ENCODE measurements at regions not wholly inside any gene's neighbourhood (a gene's known extent, or its start where the extent isn't known, plus 50 kb on each side); places are given as distances from the start of the nearest gene placed in this dataset.

GRCh38 chr11:19502691-19503253, 209.9 kb upstream of the NAV2 start:
- intact Hi-C loops (cut with micrococcal nuclease) = no loop called here
- Histone ChIP-seq H3K36me3 (no peaks in the 10 kb centered on the region), H3K9me3 (replicated peaks) (no peaks in the 10 kb centered on the region), H3K4me3 (no peak overlapping the region), H3K4me1 (no peaks in the 10 kb centered on the region), H3K27me3 (ENCODE audit: low read depth) (no peaks in the 10 kb centered on the region), H3K27ac (replicated peaks) (no peak overlapping the region)
- TF ChIP-seq, protein P1, sequence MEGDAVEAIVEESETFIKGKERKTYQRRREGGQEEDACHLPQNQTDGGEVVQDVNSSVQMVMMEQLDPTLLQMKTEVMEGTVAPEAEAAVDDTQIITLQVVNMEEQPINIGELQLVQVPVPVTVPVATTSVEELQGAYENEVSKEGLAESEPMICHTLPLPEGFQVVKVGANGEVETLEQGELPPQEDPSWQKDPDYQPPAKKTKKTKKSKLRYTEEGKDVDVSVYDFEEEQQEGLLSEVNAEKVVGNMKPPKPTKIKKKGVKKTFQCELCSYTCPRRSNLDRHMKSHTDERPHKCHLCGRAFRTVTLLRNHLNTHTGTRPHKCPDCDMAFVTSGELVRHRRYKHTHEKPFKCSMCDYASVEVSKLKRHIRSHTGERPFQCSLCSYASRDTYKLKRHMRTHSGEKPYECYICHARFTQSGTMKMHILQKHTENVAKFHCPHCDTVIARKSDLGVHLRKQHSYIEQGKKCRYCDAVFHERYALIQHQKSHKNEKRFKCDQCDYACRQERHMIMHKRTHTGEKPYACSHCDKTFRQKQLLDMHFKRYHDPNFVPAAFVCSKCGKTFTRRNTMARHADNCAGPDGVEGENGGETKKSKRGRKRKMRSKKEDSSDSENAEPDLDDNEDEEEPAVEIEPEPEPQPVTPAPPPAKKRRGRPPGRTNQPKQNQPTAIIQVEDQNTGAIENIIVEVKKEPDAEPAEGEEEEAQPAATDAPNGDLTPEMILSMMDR (IDR thresholded peaks at IDR 0.05; ENCODE audit: borderline replicate concordance) = no peak
- no peak for DNase-seq

DNA sequence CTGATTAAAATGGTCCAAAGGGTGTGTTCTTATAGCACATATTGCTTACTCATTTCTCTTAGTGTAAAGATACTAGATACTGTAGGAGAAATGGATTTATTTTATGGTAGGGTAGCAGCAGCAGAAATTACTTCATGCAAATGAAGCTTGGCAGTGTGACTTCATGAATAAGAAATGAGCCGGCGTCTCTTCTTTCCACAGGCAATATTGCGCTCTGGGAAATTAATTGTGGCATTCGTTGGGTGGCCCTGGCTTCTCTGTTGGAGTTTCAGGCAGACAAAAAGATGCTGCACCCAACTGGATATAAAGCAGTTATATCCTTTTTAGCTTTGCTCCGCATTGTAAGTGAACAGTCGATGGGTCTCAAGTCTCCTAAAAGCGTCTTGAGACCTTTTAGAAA, 211.0 kb upstream of the NAV2 start:
- no peaks in the 10 kb centered on the region for H3K36me3 ChIP-seq
- no peaks in the 10 kb centered on the region for H3K27me3 ChIP-seq (ENCODE audit: low read depth)
- no peak overlapping the region for H3K27ac ChIP-seq (replicated peaks)
- TF ChIP-seq, protein P1 (IDR thresholded peaks at IDR 0.05; ENCODE audit: borderline replicate concordance) = no peak
- no peak overlapping the region for H3K4me3 ChIP-seq
- intact Hi-C loops (cut with micrococcal nuclease) = no loop called here
- DNase-seq = no peak
- no peaks in the 10 kb centered on the region for H3K9me3 ChIP-seq (replicated peaks)
- H3K4me1 ChIP-seq = no peaks in the 10 kb centered on the region

GRCh38 chr11:19499999-19500398, 212.6 kb upstream of the NAV2 start:
- Histone ChIP-seq H3K4me1 (no peaks in the 10 kb centered on the region), H3K4me3 (no peak overlapping the region), H3K9me3 (replicated peaks) (peaks cover 5% of the 10 kb centered on the region), H3K36me3 (no peaks in the 10 kb centered on the region), H3K27me3 (ENCODE audit: low read depth) (no peaks in the 10 kb centered on the region), H3K27ac (replicated peaks) (no peak overlapping the region)
- TF ChIP-seq, protein P1 (IDR thresholded peaks at IDR 0.05; ENCODE audit: borderline replicate concordance) = no peak
- intact Hi-C loops (cut with micrococcal nuclease) = no loop called here
- no peak for DNase-seq

GRCh38 chr11:19499026-19499669, 213.5 kb upstream of the NAV2 start:
- H3K36me3 ChIP-seq = no peaks in the 10 kb centered on the region
- H3K4me1 ChIP-seq = no peaks in the 10 kb centered on the region
- no peak overlapping the region for H3K4me3 ChIP-seq
- TF ChIP-seq, protein P1 (IDR thresholded peaks at IDR 0.05; ENCODE audit: borderline replicate concordance) = no peak
- intact Hi-C loops (cut with micrococcal nuclease) = no loop called here
- H3K9me3 ChIP-seq (replicated peaks) = peaks cover 5% of the 10 kb centered on the region
- no peak for DNase-seq
- no peak overlapping the region for H3K27ac ChIP-seq (replicated peaks)
- no peaks in the 10 kb centered on the region for H3K27me3 ChIP-seq (ENCODE audit: low read depth)

DNA sequence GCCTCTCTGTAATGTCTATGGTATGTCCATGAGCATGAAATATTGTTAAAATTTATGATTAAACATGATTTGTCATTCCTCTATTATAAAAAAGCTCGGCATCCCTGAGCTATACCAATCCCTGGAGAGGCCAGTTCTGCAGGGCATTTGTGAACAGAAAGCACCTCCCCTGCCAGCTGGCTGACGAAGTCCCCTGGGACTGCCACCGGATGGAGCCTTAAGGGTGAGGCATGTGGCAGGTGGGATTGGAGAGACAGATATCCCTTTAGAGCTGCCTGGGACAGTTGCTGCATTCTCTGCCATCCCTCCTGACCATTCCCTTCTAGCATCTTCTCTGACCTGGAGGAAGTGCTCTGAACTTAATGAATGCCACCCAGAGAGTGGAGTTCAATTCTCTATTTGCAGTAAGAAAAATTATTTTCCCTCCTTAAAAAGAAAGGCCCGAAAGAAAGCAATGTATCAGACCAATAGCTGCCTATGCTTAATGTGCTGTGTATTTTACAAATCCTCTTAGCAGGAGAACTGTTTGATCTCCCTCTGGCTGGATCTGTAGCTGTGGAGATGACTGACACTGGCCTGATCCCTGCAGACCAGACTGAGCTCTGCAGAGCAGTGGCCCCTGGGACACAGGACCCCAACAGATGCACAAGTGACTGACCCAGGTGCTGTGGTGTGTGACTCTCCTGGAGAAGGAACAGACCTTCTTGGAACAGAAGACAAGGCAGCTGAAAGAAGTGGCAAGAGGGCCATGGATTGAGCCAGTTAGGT, 219.0 kb upstream of the NAV2 start:
- Histone ChIP-seq H3K27ac (replicated peaks) (no peak overlapping the region), H3K9me3 (replicated peaks) (peaks cover 5% of the 10 kb centered on the region), H3K4me1 (no peaks in the 10 kb centered on the region), H3K36me3 (no peaks in the 10 kb centered on the region), H3K27me3 (ENCODE audit: low read depth) (no peaks in the 10 kb centered on the region), H3K4me3 (no peak overlapping the region)
- DNase-seq = no peak
- TF ChIP-seq, protein P1 (IDR thresholded peaks at IDR 0.05; ENCODE audit: borderline replicate concordance) = no peak
- intact Hi-C loops (cut with micrococcal nuclease) = no loop called here
